ENCODE measurements at regions not wholly inside any gene's neighbourhood (a gene's known extent, or its start where the extent isn't known, plus 50 kb on each side); places are given as distances from the start of the nearest gene placed in this dataset.

DNA sequence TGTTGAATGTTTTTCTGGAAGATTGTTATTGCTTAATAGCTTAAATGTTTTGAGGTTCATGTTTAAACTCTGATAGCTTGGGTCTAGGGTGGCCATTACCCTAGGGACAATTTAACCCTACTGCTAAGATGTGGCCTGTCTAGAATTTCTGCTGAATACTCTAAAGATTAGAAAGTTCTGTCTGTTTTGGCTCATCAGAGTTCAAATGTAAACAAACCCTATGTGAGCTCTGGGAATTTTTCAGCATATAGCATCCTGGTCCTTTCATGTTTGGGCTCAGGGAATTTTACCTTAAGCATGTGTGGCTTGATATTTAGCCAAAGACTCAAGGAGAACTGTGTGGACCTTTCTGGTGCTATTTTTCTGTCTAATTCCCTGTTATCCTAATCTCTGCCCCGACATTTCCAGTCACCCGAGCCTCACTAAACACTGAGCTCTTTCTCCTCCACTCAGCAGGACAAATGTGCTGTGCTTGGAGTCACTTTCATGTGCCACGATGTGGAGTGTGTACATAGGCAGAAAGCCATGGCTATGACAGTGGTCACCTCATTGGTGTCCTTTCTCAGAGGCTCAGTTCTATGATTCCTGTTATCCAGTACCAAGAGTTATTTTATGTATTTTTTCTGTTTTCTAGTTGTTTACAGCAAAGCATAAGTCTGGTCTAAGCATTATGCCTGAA is 492.5 kb upstream of the SPHKAP start:
- Histone ChIP-seq H3K4me3 (ENCODE audit: insufficient read depth, low read length, poor library complexity, severe bottlenecking) (no peak overlapping the region), H3K79me2 (ENCODE audit: insufficient read depth, low read length) (no peaks in the 10 kb centered on the region), H2AFZ (ENCODE audit: low read depth, low read length, severe bottlenecking) (no peak overlapping the region), H3F3A (ENCODE audit: insufficient read depth) (no peaks in the 10 kb centered on the region), H3K9ac (ENCODE audit: low read length) (no peak overlapping the region), H3K27ac (ENCODE audit: low read depth, low read length) (no peak overlapping the region), H4K20me1 (ENCODE audit: low read depth, low read length) (no peaks in the 10 kb centered on the region), H3K9me2 (replicated peaks; ENCODE audit: insufficient read depth, low read length) (no peaks in the 10 kb centered on the region; the same call in 1 of the 2 replicates), H3K36me3 (ENCODE audit: low read length) (no peaks in the 10 kb centered on the region), H3K27me3 (ENCODE audit: low read length) (no peaks in the 10 kb centered on the region), H3K4me2 (ENCODE audit: low read depth, low read length, poor library complexity, severe bottlenecking) (no peak overlapping the region), H3K9me3 (ENCODE audit: insufficient read depth, low read length) (no peaks in the 10 kb centered on the region)
- TF ChIP-seq EZH2phosphoT487 (conservative IDR thresholded peaks at IDR 0.05; ENCODE audit: low read length) = no peak
- TF ChIP-seq, protein P1, sequence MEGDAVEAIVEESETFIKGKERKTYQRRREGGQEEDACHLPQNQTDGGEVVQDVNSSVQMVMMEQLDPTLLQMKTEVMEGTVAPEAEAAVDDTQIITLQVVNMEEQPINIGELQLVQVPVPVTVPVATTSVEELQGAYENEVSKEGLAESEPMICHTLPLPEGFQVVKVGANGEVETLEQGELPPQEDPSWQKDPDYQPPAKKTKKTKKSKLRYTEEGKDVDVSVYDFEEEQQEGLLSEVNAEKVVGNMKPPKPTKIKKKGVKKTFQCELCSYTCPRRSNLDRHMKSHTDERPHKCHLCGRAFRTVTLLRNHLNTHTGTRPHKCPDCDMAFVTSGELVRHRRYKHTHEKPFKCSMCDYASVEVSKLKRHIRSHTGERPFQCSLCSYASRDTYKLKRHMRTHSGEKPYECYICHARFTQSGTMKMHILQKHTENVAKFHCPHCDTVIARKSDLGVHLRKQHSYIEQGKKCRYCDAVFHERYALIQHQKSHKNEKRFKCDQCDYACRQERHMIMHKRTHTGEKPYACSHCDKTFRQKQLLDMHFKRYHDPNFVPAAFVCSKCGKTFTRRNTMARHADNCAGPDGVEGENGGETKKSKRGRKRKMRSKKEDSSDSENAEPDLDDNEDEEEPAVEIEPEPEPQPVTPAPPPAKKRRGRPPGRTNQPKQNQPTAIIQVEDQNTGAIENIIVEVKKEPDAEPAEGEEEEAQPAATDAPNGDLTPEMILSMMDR (IDR thresholded peaks at IDR 0.05; ENCODE audit: insufficient read depth, low read length, poor library complexity, severe bottlenecking) = no peak

DNA sequence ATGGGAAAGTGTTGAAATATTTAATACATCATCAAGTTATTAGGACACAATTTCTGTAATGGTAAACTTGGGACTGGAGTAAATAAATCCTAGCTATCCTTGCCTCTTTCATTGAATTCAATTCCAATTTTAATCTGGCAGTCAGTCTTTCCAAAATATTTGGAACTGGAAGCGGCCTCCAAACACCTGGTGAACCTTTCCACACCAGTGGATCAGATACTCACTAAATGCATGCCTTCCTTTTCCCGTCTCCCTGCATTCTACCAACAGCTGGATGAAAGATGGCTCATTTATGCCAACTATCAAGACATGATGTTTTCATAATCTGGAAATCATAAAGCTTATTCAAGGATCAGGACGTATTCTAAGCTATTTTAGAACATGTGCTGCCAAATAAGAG is 488.2 kb upstream of the SPHKAP start:
- Histone ChIP-seq H3K9me2 (replicated peaks; ENCODE audit: insufficient read depth, low read length) (no peaks in the 10 kb centered on the region; the same call in 1 of the 2 replicates), H3K79me2 (ENCODE audit: insufficient read depth, low read length) (no peaks in the 10 kb centered on the region), H3K36me3 (ENCODE audit: low read length) (no peaks in the 10 kb centered on the region), H3K27me3 (ENCODE audit: low read length) (no peaks in the 10 kb centered on the region), H3K27ac (ENCODE audit: low read depth, low read length) (no peak overlapping the region), H3K9me3 (ENCODE audit: insufficient read depth, low read length) (no peaks in the 10 kb centered on the region), H4K20me1 (ENCODE audit: low read depth, low read length) (no peaks in the 10 kb centered on the region), H3K4me3 (ENCODE audit: insufficient read depth, low read length, poor library complexity, severe bottlenecking) (no peak overlapping the region), H2AFZ (ENCODE audit: low read depth, low read length, severe bottlenecking) (no peak overlapping the region), H3K9ac (ENCODE audit: low read length) (no peak overlapping the region), H3K4me2 (ENCODE audit: low read depth, low read length, poor library complexity, severe bottlenecking) (no peak overlapping the region), H3F3A (ENCODE audit: insufficient read depth) (no peaks in the 10 kb centered on the region)
- TF ChIP-seq EZH2phosphoT487 (conservative IDR thresholded peaks at IDR 0.05; ENCODE audit: low read length) = no peak
- TF ChIP-seq, protein P1 (IDR thresholded peaks at IDR 0.05; ENCODE audit: insufficient read depth, low read length, poor library complexity, severe bottlenecking) = no peak

DNA sequence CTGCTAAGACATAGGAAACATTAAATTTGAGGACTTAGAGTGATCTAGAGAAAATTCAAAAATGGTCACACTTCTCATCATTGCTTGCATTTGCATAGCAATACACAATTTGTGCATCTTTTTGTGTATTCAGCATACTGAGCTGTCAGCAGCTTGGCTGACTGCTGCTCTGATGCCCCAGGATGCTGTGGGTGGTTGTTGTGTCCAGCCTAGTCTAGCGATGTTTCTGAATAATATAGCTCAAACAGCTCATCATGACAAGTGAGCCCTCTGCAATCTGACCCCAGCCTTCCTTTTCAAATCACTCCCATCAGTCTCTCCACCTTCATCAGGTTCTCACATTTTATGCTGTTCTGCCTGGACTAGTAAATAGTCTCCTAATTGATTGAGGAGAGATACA is 483.7 kb upstream of the SPHKAP start:
- Histone ChIP-seq H3K4me2 (ENCODE audit: low read depth, low read length, poor library complexity, severe bottlenecking) (no peak overlapping the region), H3K9me3 (ENCODE audit: insufficient read depth, low read length) (no peaks in the 10 kb centered on the region), H3F3A (ENCODE audit: insufficient read depth) (no peaks in the 10 kb centered on the region), H3K27me3 (ENCODE audit: low read length) (no peaks in the 10 kb centered on the region), H3K27ac (ENCODE audit: low read depth, low read length) (no peak overlapping the region), H3K79me2 (ENCODE audit: insufficient read depth, low read length) (no peaks in the 10 kb centered on the region), H3K4me3 (ENCODE audit: insufficient read depth, low read length, poor library complexity, severe bottlenecking) (no peak overlapping the region), H3K36me3 (ENCODE audit: low read length) (no peaks in the 10 kb centered on the region), H4K20me1 (ENCODE audit: low read depth, low read length) (no peaks in the 10 kb centered on the region), H2AFZ (ENCODE audit: low read depth, low read length, severe bottlenecking) (no peak overlapping the region), H3K9ac (ENCODE audit: low read length) (no peak overlapping the region), H3K9me2 (replicated peaks; ENCODE audit: insufficient read depth, low read length) (no peaks in the 10 kb centered on the region)
- TF ChIP-seq EZH2phosphoT487 (conservative IDR thresholded peaks at IDR 0.05; ENCODE audit: low read length) = no peak
- TF ChIP-seq, protein P1 (IDR thresholded peaks at IDR 0.05; ENCODE audit: insufficient read depth, low read length, poor library complexity, severe bottlenecking) = no peak
